GM12873 (cell line): ENCODE measurements at regions not wholly inside any gene's neighbourhood (a gene's known extent, or its start where the extent isn't known, plus 50 kb on each side); places are given as distances from the start of the nearest gene placed in this dataset.

Experiments used
- TF ChIP-seq, protein P1 (sequence below): IDR thresholded peaks from 2 replicates; pipeline ENCODE4 v1.5.1; 2012; ENCODE audit warnings: low read depth, mild to moderate bottlenecking, moderate library complexity, low read length, control low read depth; ENCODE audit not compliant: insufficient read depth; ENCODE audit errors: missing control alignments

DNA sequence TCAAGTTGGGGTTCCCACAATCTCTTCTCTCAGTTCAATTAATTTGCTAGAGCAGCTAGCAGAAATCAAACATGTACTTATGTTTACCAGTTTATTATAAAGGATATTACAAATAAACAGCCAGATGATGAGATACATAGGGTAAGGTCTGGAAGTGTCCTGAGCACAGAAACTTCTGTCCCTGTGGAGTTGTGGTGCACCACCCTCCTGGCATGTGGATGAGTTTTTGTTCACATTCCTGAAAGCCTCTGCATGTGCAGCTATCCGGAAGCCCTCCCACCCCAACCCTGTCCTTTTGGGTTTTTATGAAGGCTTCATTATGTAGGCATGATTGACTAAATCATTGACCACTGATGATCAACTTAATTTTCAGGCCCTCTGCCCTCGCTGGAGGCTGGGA is 791.2 kb upstream of the ZNF608 start:
- TF ChIP-seq, protein P1, sequence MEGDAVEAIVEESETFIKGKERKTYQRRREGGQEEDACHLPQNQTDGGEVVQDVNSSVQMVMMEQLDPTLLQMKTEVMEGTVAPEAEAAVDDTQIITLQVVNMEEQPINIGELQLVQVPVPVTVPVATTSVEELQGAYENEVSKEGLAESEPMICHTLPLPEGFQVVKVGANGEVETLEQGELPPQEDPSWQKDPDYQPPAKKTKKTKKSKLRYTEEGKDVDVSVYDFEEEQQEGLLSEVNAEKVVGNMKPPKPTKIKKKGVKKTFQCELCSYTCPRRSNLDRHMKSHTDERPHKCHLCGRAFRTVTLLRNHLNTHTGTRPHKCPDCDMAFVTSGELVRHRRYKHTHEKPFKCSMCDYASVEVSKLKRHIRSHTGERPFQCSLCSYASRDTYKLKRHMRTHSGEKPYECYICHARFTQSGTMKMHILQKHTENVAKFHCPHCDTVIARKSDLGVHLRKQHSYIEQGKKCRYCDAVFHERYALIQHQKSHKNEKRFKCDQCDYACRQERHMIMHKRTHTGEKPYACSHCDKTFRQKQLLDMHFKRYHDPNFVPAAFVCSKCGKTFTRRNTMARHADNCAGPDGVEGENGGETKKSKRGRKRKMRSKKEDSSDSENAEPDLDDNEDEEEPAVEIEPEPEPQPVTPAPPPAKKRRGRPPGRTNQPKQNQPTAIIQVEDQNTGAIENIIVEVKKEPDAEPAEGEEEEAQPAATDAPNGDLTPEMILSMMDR: no peak

DNA sequence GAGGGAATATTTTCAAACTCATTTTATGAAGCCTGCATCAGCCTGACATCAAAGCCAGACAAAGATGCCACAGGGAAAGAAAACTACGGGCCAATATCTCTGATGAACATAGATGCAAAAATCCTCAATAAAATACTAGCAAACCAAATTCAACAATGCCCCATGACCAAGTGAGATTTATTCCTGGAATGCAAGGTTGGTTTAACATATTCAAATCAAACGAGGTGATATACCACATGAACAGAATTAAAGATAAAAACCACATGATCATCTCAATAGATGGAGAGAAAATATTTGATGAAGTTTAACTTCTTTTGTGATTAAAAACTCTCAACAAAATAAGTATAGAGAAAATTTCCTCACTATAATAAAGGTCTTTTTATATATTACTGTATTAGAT is 792.0 kb upstream of the ZNF608 start:
- TF ChIP-seq, protein P1: no peak

DNA sequence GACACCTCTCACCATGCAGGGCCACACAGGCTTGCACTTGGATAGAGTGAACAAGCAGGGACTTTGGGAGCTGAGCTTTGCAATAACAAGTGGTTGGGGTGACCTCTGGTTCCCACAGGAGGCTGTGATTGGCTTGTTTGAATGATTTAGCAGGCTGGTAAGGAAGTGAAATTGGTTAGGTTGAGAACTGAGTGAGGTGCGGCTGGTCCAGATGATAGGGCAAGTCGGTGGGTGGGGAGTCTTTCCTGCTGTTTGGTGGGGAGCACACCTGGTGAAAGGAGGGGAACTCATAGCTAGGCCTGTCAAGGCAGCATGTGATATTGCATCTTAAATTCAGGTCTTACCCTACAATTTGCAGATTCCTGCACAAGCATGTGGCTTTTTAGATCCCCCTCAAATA is 794.6 kb upstream of the ZNF608 start:
- TF ChIP-seq, protein P1: no peak

DNA sequence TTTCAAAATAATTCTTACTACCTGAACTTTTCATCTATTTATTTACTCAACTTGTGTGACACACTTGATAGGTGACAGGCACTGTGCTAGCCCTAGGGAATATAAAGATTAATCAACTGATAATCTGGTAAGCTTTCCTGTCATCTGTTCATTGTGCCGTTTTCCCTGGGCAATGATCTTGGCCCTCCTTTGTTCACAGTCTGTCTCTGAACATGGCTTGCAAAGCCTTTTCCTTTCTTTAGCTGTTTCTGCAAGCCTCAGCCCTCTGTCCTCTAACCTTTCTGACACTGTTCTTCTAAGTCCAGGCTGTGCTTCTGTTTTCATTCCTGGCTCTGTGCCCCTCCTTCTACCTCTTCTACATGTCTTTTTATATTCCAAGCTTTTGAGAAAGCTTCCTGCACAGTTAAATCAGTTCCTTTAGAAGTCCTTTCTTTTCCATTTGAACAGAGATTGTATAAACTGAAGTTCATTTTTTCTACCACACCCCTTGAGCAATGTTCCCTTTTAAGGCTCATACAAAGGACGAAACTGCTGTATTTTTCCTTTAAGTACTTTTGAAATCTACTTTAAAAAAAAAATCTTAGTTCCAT is 803.0 kb upstream of the ZNF608 start:
- TF ChIP-seq, protein P1: no peak

DNA sequence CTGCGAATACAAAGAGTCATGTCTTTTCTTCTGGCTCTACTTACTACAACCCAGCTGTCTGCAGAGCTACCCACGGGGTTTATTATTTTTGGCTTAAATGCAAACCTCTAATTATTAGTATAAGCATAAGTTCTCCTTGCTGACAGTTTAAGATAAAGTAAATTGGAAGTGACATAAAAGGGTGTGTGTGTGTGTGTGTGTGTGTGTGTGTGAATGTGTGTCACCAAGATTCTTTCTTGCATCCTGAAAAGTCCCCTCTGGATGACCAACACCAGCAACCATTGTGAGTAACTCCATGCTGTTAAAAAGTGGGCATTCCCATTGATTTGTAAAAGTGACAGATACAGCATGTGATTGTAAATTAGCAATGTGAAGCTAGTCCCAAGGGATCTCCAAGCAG is 803.8 kb upstream of the ZNF608 start:
- TF ChIP-seq, protein P1: no peak

DNA sequence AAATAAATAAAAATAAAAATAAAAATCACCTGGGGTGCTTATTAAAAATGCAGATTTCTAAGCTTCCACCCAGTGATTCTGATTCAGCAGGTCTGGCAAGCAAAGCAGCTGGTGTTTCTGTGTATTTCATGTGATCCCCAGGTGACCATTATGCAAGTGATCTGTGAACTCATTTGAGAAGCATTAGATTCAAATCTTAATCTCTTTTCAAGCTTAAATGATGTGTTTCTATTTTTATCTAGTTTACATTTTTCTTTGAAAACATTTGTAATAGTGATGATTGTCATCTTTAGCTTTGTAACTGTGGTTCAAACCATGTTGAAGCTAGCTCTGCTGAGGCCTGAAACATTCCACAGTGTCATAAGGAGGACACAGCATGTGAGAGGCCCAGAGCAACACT is 804.8 kb upstream of the ZNF608 start:
- TF ChIP-seq, protein P1: no peak

DNA sequence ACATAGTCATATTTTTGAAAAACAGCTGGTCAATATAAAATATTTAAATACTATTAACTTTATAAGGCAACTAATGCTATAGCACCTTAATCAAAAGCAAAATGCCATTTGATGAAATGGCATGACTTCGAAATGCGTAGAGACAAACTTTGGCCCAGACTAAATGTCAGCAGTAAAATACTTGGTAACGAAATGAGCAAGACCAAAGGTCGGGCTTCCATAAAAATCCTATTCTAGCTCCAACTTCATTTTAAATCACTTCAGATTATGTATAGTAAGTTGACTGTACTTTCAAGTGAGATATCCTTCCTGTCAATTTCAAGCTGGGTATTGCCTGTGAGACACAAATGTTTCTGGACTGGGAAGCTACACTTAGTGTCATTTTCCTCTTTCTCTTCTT is 805.4 kb upstream of the ZNF608 start:
- TF ChIP-seq, protein P1: no peak
